A204.1 (cell line): ENCODE measurements at regions not wholly inside any gene's neighbourhood (a gene's known extent, or its start where the extent isn't known, plus 50 kb on each side); places are given as distances from the start of the nearest gene placed in this dataset.
"Not testable (repeated sequence)": the region's sequence is repeated elsewhere in the genome, so short reads cannot be mapped to it uniquely, and the experiment has no call there.

Experiments
- FAIRE-seq: peaks from 2 replicates; lab custom pipeline; 2012; peaks lifted over from hg19 to GRCh38; lab: Jason Lieb, UNC

- no peak for FAIRE-seq
Observed at GRCh38 chr12:5318874-5319273, 113.0 kb upstream of the NTF3 start.

GRCh38 chr12:5328669-5329517, 103.0 kb upstream of the NTF3 start:
- FAIRE-seq, result no peak

- no peak for FAIRE-seq
Observed at GRCh38 chr12:5332551-5332950, 99.4 kb upstream of the NTF3 start.

- no peak for FAIRE-seq
Observed at GRCh38 chr12:5333096-5333495, 98.8 kb upstream of the NTF3 start.

GRCh38 chr12:5335069-5335468, 96.8 kb upstream of the NTF3 start:
- no peak for FAIRE-seq

GRCh38 chr12:5341086-5341485, 90.8 kb upstream of the NTF3 start:
- not testable (repeated sequence) for FAIRE-seq

- FAIRE-seq, result no peak
Observed at GRCh38 chr12:5343711-5344110, 88.2 kb upstream of the NTF3 start.

GRCh38 chr12:5344131-5344530, 87.8 kb upstream of the NTF3 start:
- no peak for FAIRE-seq

- FAIRE-seq, result no peak
Observed at GRCh38 chr12:5345534-5345933, 86.4 kb upstream of the NTF3 start.

- no peak for FAIRE-seq
Observed at GRCh38 chr12:5348057-5348456, 83.9 kb upstream of the NTF3 start.

GRCh38 chr12:5348491-5348890, 83.4 kb upstream of the NTF3 start:
- FAIRE-seq, result no peak

- no peak for FAIRE-seq
Observed at GRCh38 chr12:5364036-5364770, 67.7 kb upstream of the NTF3 start.

GRCh38 chr12:5369298-5369697, 62.6 kb upstream of the NTF3 start:
- FAIRE-seq, result no peak

- FAIRE-seq, result no peak
Observed at GRCh38 chr12:5371631-5372030, 60.3 kb upstream of the NTF3 start.

- FAIRE-seq, result no peak
Observed at GRCh38 chr12:5374713-5375112, 57.2 kb upstream of the NTF3 start.

GRCh38 chr12:5375547-5376295, 56.2 kb upstream of the NTF3 start:
- FAIRE-seq, result no peak

GRCh38 chr12:5376591-5377207, 55.2 kb upstream of the NTF3 start:
- FAIRE-seq, result no peak

- no peak for FAIRE-seq
Observed at GRCh38 chr12:5377997-5378592, 53.8 kb upstream of the NTF3 start.

- no peak for FAIRE-seq
Observed at GRCh38 chr12:5379749-5380496, 52.0 kb upstream of the NTF3 start.
